Sciatic nerve (tissue), 2 donors: ENCODE measurements at regions not wholly inside any gene's neighbourhood (a gene's known extent, or its start where the extent isn't known, plus 50 kb on each side); places are given as distances from the start of the nearest gene placed in this dataset.

Experiments used
- ATAC-seq: fragments of 200-7000 bp; cut with Tn5 transposase; one replicate; pipeline ENCODE4 v1.9.1; 2020; ENCODE audit warnings: mild to moderate bottlenecking, moderate library complexity
- DNase-seq: peaks from one replicate; pipeline ENCODE4 v3.0.0-alpha.2; 2020; ENCODE audit warnings: low spot score
- intact Hi-C: fragments of 100-400 bp; cut with DNase I; formaldehyde crosslinking; loops from one replicate; pipeline ENCODE4 v1.14.2; 2022
- donor health status: DM: no; HTN: no; CAD: no.
- donor health status: DM: no; HTN: no; CAD: no.

- DNase-seq (no peak), ATAC-seq (peak; percentile 36)
- intact Hi-C loops: no loop called here
Observed at GRCh38 chr7:45978010-45978681, 57.1 kb upstream of the IGFBP3 start.

- intact Hi-C loops: no loop called here
- ATAC-seq: no peak
- no peak for DNase-seq
Observed at GRCh38 chr7:45977256-45977780, 56.2 kb upstream of the IGFBP3 start.

GRCh38 chr7:45976485-45976856 lies 55.4 kb upstream of the IGFBP3 start:
- intact Hi-C loops: no loop called here
- ATAC-seq (no peak), DNase-seq (no peak)

- intact Hi-C loops: no loop called here
- ATAC-seq (no peak), DNase-seq (no peak)
Observed at GRCh38 chr7:45975847-45976484, 54.9 kb upstream of the IGFBP3 start.

- ATAC-seq (no peak), DNase-seq (no peak)
- intact Hi-C loops: no loop called here
Observed at GRCh38 chr7:45975367-45975766, 54.3 kb upstream of the IGFBP3 start.

- DNase-seq: no peak
- intact Hi-C loops: no loop called here
- ATAC-seq: no peak
Observed at GRCh38 chr7:45974540-45975360, 53.7 kb upstream of the IGFBP3 start.

- ATAC-seq (peak; percentile 77), DNase-seq (no peak)
- intact Hi-C loops: no loop called here
Observed at GRCh38 chr7:45973725-45974532, 52.9 kb upstream of the IGFBP3 start.

GRCh38 chr7:45972629-45973312 lies 51.7 kb upstream of the IGFBP3 start:
- no peak for ATAC-seq
- intact Hi-C loops: no loop called here
- no peak for DNase-seq

- DNase-seq: no peak
- no peak for ATAC-seq
Observed at GRCh38 chr7:45971661-45972175, 50.6 kb upstream of the IGFBP3 start.

GRCh38 chr7:45971171-45971570 lies 50.1 kb upstream of the IGFBP3 start:
- no peak for DNase-seq

More at GRCh38 chr7:45971661-45972175, 50.6 kb upstream of the IGFBP3 start:
- intact Hi-C loops: no loop called here

More at GRCh38 chr7:45971171-45971570, 50.1 kb upstream of the IGFBP3 start:
- intact Hi-C loops: no loop called here
- ATAC-seq: no peak
